HCT116 (cell line): ENCODE measurements at regions not wholly inside any gene's neighbourhood (a gene's known extent, or its start where the extent isn't known, plus 50 kb on each side); places are given as distances from the start of the nearest gene placed in this dataset.

ENCODE experiments used
- ATAC-seq: fragments of 200-7000 bp; cut with Tn5 transposase; 2 replicates; pipeline ENCODE4 v1.9.1; 2020; ENCODE audit warnings: mild to moderate bottlenecking, moderate library complexity
- BruUV-seq: library from RNA; stranded (reverse); fragments of 400-500 nt; replicated peaks from 2 replicates; lab custom pipeline; 2021; lab: Mats Ljungman, UMichigan
- CTCF ChIA-PET: fragments of 300-600 bp; sonication (Branson Sonifier 250); formaldehyde crosslinking; loops from one replicate; lab custom pipeline; 2021; ENCODE audit warnings: antibody characterized with exemption; lab: Charles Lee
- POLR2A ChIA-PET: fragments of 300-600, 350-600 bp; sonication (Branson Sonifier 250); formaldehyde crosslinking; loops from one replicate; lab custom pipeline; 2021; ENCODE audit warnings: antibody characterized with exemption; lab: Charles Lee
- RAD21 ChIA-PET, 2 experiments: fragments of 300-600 bp; sonication (Branson Sonifier 250); formaldehyde crosslinking; loops; one replicate each; lab custom pipeline; 2023; ENCODE audit warnings: low total read pairs in 2 of 2; ENCODE audit not compliant: uncharacterized antibody in 2 of 2, unreplicated experiment in 2 of 2, low non-redundant PET in 1 of 2; lab: Charles Lee
- DNase-seq: peaks from one replicate; pipeline ENCODE4 v3.0.0-alpha.2; 2010; ENCODE audit warnings: low read depth, low spot score
- H2AFZ ChIP-seq: fragments of 200-600 bp; shearing (Covaris generic), sonication (generic); 2 replicates; pipeline ENCODE4 v1.6.1; 2017; ENCODE audit warnings: low read depth, mixed run types, mixed read lengths, antibody characterized with exemption, low read length; ENCODE audit not compliant: poor library complexity, severe bottlenecking
- H3K27ac ChIP-seq: 2 replicates; pipeline ENCODE4 v1.5.1; 2012; ENCODE audit warnings: low read depth, low read length
- H3K27me3 ChIP-seq: fragments of 200-600 bp; sonication (generic); 2 replicates; pipeline ENCODE4 v1.6.1; 2016; ENCODE audit warnings: mixed run types, low read length, mixed read lengths; ENCODE audit not compliant: insufficient read depth
- H3K36me3 ChIP-seq, 2 experiments: fragments of 200-500 bp in 1 of 2; fragments of 200-600 bp in 1 of 2; sonication (Bioruptor generic) in 1 of 2; sonication (generic) in 1 of 2; 2 replicates each; pipeline versions ENCODE4 v1.5.1 to v1.6.1; 2014 to 2016; ENCODE audit warnings: low read length in 2 of 2, inconsistent platforms in 1 of 2, mixed read lengths in 1 of 2, mixed run types in 1 of 2; ENCODE audit not compliant: insufficient read depth in 2 of 2, control insufficient read depth in 1 of 2
- H3K4me1 ChIP-seq, 2 experiments: fragments of 200-600 bp in 1 of 2; sonication (generic) in 1 of 2; 2 replicates each; pipeline versions ENCODE4 v1.5.1 to v1.6.1; 2012 to 2017; ENCODE audit warnings: low read length in 2 of 2, inconsistent platforms in 1 of 2, mild to moderate bottlenecking in 1 of 2, mixed read lengths in 1 of 2, mixed run types in 1 of 2, moderate library complexity in 1 of 2; ENCODE audit not compliant: insufficient read depth in 2 of 2, control insufficient read depth in 1 of 2
- H3K4me2 ChIP-seq: fragments of 200-600 bp; sonication (generic); 2 replicates; pipeline ENCODE4 v1.6.1; 2017; ENCODE audit warnings: mixed run types, low read length, mixed read lengths
- H3K4me3 ChIP-seq, 2 experiments: fragments of 200-600 bp in 1 of 2; sonication (generic) in 1 of 2; replicated peaks in 1 of 2; 2 replicates each; pipeline ENCODE4 v1.5.1; 2011 to 2016; ENCODE audit warnings: low read length in 2 of 2, control low read depth in 1 of 2, low read depth in 1 of 2, mild to moderate bottlenecking in 1 of 2, mixed read lengths in 1 of 2, mixed run types in 1 of 2
- H3K79me2 ChIP-seq: fragments of 200-600 bp; sonication (generic); 2 replicates; pipeline ENCODE4 v1.6.1; 2017; ENCODE audit warnings: mild to moderate bottlenecking, mixed run types, low read length, moderate library complexity, mixed read lengths; ENCODE audit not compliant: insufficient read depth
- H3K9ac ChIP-seq: fragments of 200-600 bp; sonication (generic); 2 replicates; pipeline ENCODE4 v1.6.1; 2016; ENCODE audit warnings: low read length, mixed read lengths
- H3K9me2 ChIP-seq: fragments of 200-600 bp; sonication (generic), shearing (Covaris generic); 2 replicates; pipeline ENCODE4 v1.6.1; 2017; ENCODE audit warnings: mixed run types, mild to moderate bottlenecking, moderate library complexity; ENCODE audit not compliant: insufficient read depth
- H3K9me3 ChIP-seq, 2 experiments: fragments of 200-500 bp in 1 of 2; fragments of 200-600 bp in 1 of 2; sonication (Bioruptor generic) in 1 of 2; sonication (generic) in 1 of 2; 2 replicates each; pipeline ENCODE4 v1.6.1; 2014 to 2017; ENCODE audit warnings: low read length in 2 of 2, mixed read lengths in 2 of 2, inconsistent platforms in 1 of 2, low read depth in 1 of 2, mild to moderate bottlenecking in 1 of 2, mixed run types in 1 of 2, moderate library complexity in 1 of 2; ENCODE audit not compliant: control insufficient read depth in 1 of 2, insufficient read depth in 1 of 2
- H4K20me1 ChIP-seq: fragments of 200-600 bp; sonication (generic), shearing (Covaris generic); 2 replicates; pipeline ENCODE4 v1.6.1; 2017; ENCODE audit warnings: mixed run types, mild to moderate bottlenecking, moderate library complexity; ENCODE audit not compliant: insufficient read depth
- CBX3 ChIP-seq: IDR thresholded peaks from 2 replicates; pipeline ENCODE4 v1.6.1; 2012; ENCODE audit warnings: low read depth
- CEBPB ChIP-seq: IDR thresholded peaks from 2 replicates; pipeline ENCODE4 v1.6.1; 2012; ENCODE audit warnings: low read depth
- EZH2 ChIP-seq: fragments of 200-600 bp; sonication (generic); IDR thresholded peaks from 2 replicates; pipeline ENCODE4 v1.6.1; 2017; ENCODE audit warnings: antibody characterized with exemption, mixed run types
- JUND ChIP-seq: IDR thresholded peaks from 2 replicates; pipeline ENCODE4 v1.6.1; 2012
- RAD21 ChIP-seq: IDR thresholded peaks from 2 replicates; pipeline ENCODE4 v1.6.1; 2012; ENCODE audit warnings: low read depth, mild to moderate bottlenecking
- SIN3A ChIP-seq: IDR thresholded peaks from 2 replicates; pipeline ENCODE4 v1.6.1; 2012; ENCODE audit warnings: low read depth
- SRF ChIP-seq: IDR thresholded peaks from 2 replicates; pipeline ENCODE4 v1.6.1; 2012; ENCODE audit warnings: low read depth
- YY1 ChIP-seq: IDR thresholded peaks from 2 replicates; pipeline ENCODE4 v1.6.1; 2011; ENCODE audit warnings: low read length, low read depth, moderate library complexity, mild to moderate bottlenecking; ENCODE audit not compliant: insufficient replicate concordance; ENCODE audit errors: extremely low read depth
- ZNF274 ChIP-seq: fragments of 200-500 bp; sonication (Bioruptor generic); IDR thresholded peaks from 2 replicates; pipeline ENCODE4 v1.6.1; 2014; ENCODE audit warnings: mild to moderate bottlenecking, low read depth, low read length, inconsistent platforms
- intact Hi-C: fragments of 100-400 bp; cut with micrococcal nuclease; formaldehyde crosslinking; loops from 2 replicates; pipeline ENCODE4 v1.10.0; 2022
- TF ChIP-seq, protein P1 (sequence below): IDR thresholded peaks from 2 replicates; pipeline ENCODE4 v1.6.1; 2012
- TF ChIP-seq, protein P2 (sequence below): IDR thresholded peaks from 2 replicates; pipeline ENCODE4 v1.6.1; 2012; ENCODE audit warnings: low read depth
- TF ChIP-seq, protein P3 (sequence below): IDR thresholded peaks from 2 replicates; pipeline ENCODE4 v1.6.1; 2011; ENCODE audit warnings: mild to moderate bottlenecking, low read length, moderate library complexity; ENCODE audit not compliant: insufficient replicate concordance; ENCODE audit errors: extremely low read depth
- TF ChIP-seq, protein P4 (sequence below), 3 experiments: fragments of 200-600 bp in 1 of 3; sonication (generic) in 1 of 3; IDR thresholded peaks in 2 of 3; conservative IDR thresholded peaks in 1 of 3; 2 replicates each; pipeline ENCODE4 v1.5.1; 2012 to 2017; ENCODE audit warnings: low read depth in 2 of 3, low read length in 2 of 3, antibody characterized with exemption in 1 of 3, borderline replicate concordance in 1 of 3, control low read depth in 1 of 3, mild to moderate bottlenecking in 1 of 3, mixed read lengths in 1 of 3, mixed run types in 1 of 3, moderate library complexity in 1 of 3; ENCODE audit not compliant: insufficient read depth in 1 of 3

DNA sequence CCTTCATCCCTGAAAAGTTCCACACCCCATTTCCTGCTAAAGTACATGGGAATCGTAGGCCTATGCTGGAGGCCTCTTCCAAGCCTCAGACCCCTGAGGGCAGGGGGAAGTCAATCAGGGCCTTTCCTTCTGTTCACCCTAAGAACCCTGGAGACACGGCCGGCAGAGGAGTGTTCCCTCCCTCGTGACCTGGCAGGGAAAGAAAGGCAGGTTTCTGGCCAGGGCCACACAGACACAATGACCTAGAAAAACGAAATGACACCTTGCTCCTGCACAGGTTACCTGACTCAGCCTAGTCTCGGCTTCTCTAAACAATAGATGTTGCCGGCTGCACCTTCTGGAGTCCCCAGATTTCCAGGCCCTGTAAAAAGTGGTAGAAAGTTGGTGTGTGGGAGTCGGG lies 60.6 kb upstream of the CADM1 start:
- no peaks in the 10 kb centered on the region for H3K79me2 ChIP-seq
- ChIA-PET RAD21 (no interaction called here), CTCF (no interaction called here)
- H3K9ac ChIP-seq, result no peak overlapping the region
- BruUV-seq, result no TSS peak
- H3K27me3 ChIP-seq, result no peaks in the 10 kb centered on the region
- H3K4me3 ChIP-seq, result no peak overlapping the region
- no peaks in the 10 kb centered on the region for H3K9me2 ChIP-seq
- no peaks in the 10 kb centered on the region for H3K36me3 ChIP-seq
- no peaks in the 10 kb centered on the region for H4K20me1 ChIP-seq
- peaks cover 3% of the 10 kb centered on the region in 2 experiments; a peak in 2 of 4 replicates for H3K9me3 ChIP-seq
- no peak overlapping the region for H3K4me2 ChIP-seq
- intact Hi-C loops, result no loop called here
- no peak overlapping the region for H2AFZ ChIP-seq
- DNase-seq, result no peak
- no peaks in the 10 kb centered on the region for H3K4me1 ChIP-seq
- TF ChIP-seq CBX3 (no peak), CEBPB (no peak), SIN3A (no peak), SRF (no peak), ZNF274 (no peak), JUND (no peak), YY1 (no peak), RAD21 (no peak), EZH2 (no peak)
- TF ChIP-seq, protein P1, sequence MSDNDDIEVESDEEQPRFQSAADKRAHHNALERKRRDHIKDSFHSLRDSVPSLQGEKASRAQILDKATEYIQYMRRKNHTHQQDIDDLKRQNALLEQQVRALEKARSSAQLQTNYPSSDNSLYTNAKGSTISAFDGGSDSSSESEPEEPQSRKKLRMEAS, result no peak
- TF ChIP-seq, protein P2, sequence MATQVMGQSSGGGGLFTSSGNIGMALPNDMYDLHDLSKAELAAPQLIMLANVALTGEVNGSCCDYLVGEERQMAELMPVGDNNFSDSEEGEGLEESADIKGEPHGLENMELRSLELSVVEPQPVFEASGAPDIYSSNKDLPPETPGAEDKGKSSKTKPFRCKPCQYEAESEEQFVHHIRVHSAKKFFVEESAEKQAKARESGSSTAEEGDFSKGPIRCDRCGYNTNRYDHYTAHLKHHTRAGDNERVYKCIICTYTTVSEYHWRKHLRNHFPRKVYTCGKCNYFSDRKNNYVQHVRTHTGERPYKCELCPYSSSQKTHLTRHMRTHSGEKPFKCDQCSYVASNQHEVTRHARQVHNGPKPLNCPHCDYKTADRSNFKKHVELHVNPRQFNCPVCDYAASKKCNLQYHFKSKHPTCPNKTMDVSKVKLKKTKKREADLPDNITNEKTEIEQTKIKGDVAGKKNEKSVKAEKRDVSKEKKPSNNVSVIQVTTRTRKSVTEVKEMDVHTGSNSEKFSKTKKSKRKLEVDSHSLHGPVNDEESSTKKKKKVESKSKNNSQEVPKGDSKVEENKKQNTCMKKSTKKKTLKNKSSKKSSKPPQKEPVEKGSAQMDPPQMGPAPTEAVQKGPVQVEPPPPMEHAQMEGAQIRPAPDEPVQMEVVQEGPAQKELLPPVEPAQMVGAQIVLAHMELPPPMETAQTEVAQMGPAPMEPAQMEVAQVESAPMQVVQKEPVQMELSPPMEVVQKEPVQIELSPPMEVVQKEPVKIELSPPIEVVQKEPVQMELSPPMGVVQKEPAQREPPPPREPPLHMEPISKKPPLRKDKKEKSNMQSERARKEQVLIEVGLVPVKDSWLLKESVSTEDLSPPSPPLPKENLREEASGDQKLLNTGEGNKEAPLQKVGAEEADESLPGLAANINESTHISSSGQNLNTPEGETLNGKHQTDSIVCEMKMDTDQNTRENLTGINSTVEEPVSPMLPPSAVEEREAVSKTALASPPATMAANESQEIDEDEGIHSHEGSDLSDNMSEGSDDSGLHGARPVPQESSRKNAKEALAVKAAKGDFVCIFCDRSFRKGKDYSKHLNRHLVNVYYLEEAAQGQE, result no peak
- TF ChIP-seq, protein P3, sequence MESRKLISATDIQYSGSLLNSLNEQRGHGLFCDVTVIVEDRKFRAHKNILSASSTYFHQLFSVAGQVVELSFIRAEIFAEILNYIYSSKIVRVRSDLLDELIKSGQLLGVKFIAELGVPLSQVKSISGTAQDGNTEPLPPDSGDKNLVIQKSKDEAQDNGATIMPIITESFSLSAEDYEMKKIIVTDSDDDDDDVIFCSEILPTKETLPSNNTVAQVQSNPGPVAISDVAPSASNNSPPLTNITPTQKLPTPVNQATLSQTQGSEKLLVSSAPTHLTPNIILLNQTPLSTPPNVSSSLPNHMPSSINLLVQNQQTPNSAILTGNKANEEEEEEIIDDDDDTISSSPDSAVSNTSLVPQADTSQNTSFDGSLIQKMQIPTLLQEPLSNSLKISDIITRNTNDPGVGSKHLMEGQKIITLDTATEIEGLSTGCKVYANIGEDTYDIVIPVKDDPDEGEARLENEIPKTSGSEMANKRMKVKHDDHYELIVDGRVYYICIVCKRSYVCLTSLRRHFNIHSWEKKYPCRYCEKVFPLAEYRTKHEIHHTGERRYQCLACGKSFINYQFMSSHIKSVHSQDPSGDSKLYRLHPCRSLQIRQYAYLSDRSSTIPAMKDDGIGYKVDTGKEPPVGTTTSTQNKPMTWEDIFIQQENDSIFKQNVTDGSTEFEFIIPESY, result no peak
- TF ChIP-seq, protein P4, sequence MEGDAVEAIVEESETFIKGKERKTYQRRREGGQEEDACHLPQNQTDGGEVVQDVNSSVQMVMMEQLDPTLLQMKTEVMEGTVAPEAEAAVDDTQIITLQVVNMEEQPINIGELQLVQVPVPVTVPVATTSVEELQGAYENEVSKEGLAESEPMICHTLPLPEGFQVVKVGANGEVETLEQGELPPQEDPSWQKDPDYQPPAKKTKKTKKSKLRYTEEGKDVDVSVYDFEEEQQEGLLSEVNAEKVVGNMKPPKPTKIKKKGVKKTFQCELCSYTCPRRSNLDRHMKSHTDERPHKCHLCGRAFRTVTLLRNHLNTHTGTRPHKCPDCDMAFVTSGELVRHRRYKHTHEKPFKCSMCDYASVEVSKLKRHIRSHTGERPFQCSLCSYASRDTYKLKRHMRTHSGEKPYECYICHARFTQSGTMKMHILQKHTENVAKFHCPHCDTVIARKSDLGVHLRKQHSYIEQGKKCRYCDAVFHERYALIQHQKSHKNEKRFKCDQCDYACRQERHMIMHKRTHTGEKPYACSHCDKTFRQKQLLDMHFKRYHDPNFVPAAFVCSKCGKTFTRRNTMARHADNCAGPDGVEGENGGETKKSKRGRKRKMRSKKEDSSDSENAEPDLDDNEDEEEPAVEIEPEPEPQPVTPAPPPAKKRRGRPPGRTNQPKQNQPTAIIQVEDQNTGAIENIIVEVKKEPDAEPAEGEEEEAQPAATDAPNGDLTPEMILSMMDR (IDR thresholded peaks at IDR 0.05 in 2 of 3, conservative IDR thresholded peaks at IDR 0.05 in 1 of 3; ENCODE audit: borderline replicate concordance in 1 of 3, insufficient read depth in 1 of 3, low read depth in 2 of 3, low read length in 2 of 3), result no peak
- TF ChIP-seq, all 23 proteins: peak for 0
- POLR2A ChIA-PET, result no interaction called here
- ATAC-seq, result no peak
- no peak overlapping the region for H3K27ac ChIP-seq
